A549 (cell line): ENCODE measurements at regions not wholly inside any gene's neighbourhood (a gene's known extent, or its start where the extent isn't known, plus 50 kb on each side); places are given as distances from the start of the nearest gene placed in this dataset.

Experiments
- CHD4 ChIP-seq: fragments of 200-600 bp; sonication (generic); IDR thresholded peaks from 2 replicates; pipeline ENCODE4 v1.6.1; 2016; ENCODE audit warnings: antibody characterized with exemption, mild to moderate bottlenecking, borderline replicate concordance
- CTCF ChIP-seq: fragments of >200 bp; sonication (Bioruptor Twin); formaldehyde crosslinking; IDR thresholded peaks from 3 replicates; pipeline ENCODE4 v1.5.1; 2016
- EP300 ChIP-seq, 2 experiments: fragments of >200 bp; sonication (Bioruptor Twin); formaldehyde crosslinking; IDR thresholded peaks; 2 replicates in 1 of 2; 3 replicates in 1 of 2; pipeline ENCODE4 v1.6.1; 2016 to 2017
- HDAC2 ChIP-seq: fragments of 200-600 bp; sonication (generic); IDR thresholded peaks from 2 replicates; pipeline ENCODE4 v1.6.1; 2016
- POLR2A ChIP-seq: IDR thresholded peaks from 2 replicates; pipeline ENCODE4 v1.6.1; 2012; ENCODE audit warnings: mild to moderate bottlenecking, low read length
- RAD21 ChIP-seq, 2 experiments: fragments of >200 bp in 1 of 2; sonication (Bioruptor Twin) in 1 of 2; formaldehyde crosslinking in 1 of 2; IDR thresholded peaks in 1 of 2; conservative IDR thresholded peaks in 1 of 2; 2 replicates in 1 of 2; 3 replicates in 1 of 2; pipeline ENCODE4 v1.6.1; 2012 to 2018; ENCODE audit warnings: inconsistent platforms in 1 of 2
- TF ChIP-seq, protein P1 (sequence below): fragments of 450-650 bp; IDR thresholded peaks from 2 replicates; pipeline ENCODE4 v1.6.1; 2014; ENCODE audit warnings: antibody characterized with exemption

DNA sequence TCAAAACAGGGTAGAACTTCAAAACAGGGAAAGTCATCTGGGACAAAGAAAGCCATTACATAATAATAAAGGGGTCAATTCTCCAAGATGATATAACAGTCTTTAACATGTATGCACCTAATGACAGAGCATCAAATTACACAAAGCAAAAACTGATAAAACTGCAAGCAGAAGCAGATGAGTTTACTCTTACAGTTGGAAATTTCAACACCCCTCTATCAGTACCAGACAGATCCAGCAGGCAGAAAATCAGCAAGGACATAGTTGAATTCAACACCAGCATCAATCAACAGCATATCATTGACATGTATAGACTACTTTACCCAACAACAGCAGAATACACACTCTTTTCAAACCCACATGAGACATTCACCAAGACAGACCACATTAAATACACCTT is 233.0 kb upstream of the NEBL start:
- no peak for TF ChIP-seq EP300 (IDR thresholded peaks at IDR 0.05)
- no peak for TF ChIP-seq CTCF
- TF ChIP-seq RAD21 (conservative IDR thresholded peaks at IDR 0.05 in 1 of 2, IDR thresholded peaks at IDR 0.05 in 1 of 2): no peak
- no peak for TF ChIP-seq HDAC2
- no peak for TF ChIP-seq CHD4
- TF ChIP-seq, protein P1, sequence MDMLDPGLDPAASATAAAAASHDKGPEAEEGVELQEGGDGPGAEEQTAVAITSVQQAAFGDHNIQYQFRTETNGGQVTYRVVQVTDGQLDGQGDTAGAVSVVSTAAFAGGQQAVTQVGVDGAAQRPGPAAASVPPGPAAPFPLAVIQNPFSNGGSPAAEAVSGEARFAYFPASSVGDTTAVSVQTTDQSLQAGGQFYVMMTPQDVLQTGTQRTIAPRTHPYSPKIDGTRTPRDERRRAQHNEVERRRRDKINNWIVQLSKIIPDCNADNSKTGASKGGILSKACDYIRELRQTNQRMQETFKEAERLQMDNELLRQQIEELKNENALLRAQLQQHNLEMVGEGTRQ: no peak
- no peak for TF ChIP-seq POLR2A
